Muscle layer of duodenum (tissue), 2 donors: ENCODE measurements at regions not wholly inside any gene's neighbourhood (a gene's known extent, or its start where the extent isn't known, plus 50 kb on each side); places are given as distances from the start of the nearest gene placed in this dataset.
"Not testable (repeated sequence)": the region's sequence is repeated elsewhere in the genome, so short reads cannot be mapped to it uniquely, and the experiment has no call there.

Experiments
- H3K27ac ChIP-seq: one replicate; pipeline ENCODE4 v1.7.0; 2013; ENCODE audit warnings: mild to moderate bottlenecking, low read length
- H3K27me3 ChIP-seq: one replicate; pipeline ENCODE4 v1.7.0; 2013; ENCODE audit warnings: low read depth, mild to moderate bottlenecking, control low read depth, low read length
- H3K36me3 ChIP-seq, 2 donors: one replicate each; pipeline ENCODE4 v1.7.0; 2013; ENCODE audit warnings: low read length in 2 of 2, control low read depth in 1 of 2, mild to moderate bottlenecking in 1 of 2; ENCODE audit not compliant: insufficient read depth in 2 of 2, control insufficient read depth in 1 of 2
- H3K4me1 ChIP-seq, 2 donors: one replicate each; pipeline ENCODE4 v1.7.0; 2013; ENCODE audit warnings: low read length in 2 of 2, mild to moderate bottlenecking in 2 of 2, control low read depth in 1 of 2, moderate library complexity in 1 of 2; ENCODE audit not compliant: insufficient read depth in 2 of 2, control insufficient read depth in 1 of 2
- H3K4me3 ChIP-seq, 2 donors: one replicate each; pipeline ENCODE4 v1.7.0; 2013; ENCODE audit warnings: low read length in 2 of 2, low read depth in 1 of 2, mild to moderate bottlenecking in 1 of 2
- H3K9me3 ChIP-seq, 2 donors: one replicate each; pipeline ENCODE4 v1.7.0; 2013; ENCODE audit warnings: low read length in 2 of 2, control low read depth in 1 of 2, mild to moderate bottlenecking in 1 of 2; ENCODE audit not compliant: control insufficient read depth in 1 of 2
- donor health status: healthy.

GRCh38 chr2:57677296-57677695 lies 369.3 kb upstream of the VRK2 start:
- Histone ChIP-seq H3K27ac (no peak overlapping the region), H3K27me3 (no peaks in the 10 kb centered on the region), H3K4me1 (no peaks in the 10 kb centered on the region), H3K4me3 (no peak overlapping the region), H3K9me3 (no peaks in the 10 kb centered on the region), H3K36me3 (no peaks in the 10 kb centered on the region)

GRCh38 chr2:57681650-57682049 lies 365.0 kb upstream of the VRK2 start:
- Histone ChIP-seq H3K27ac (no peak overlapping the region), H3K36me3 (no peaks in the 10 kb centered on the region), H3K27me3 (no peaks in the 10 kb centered on the region), H3K9me3 (no peaks in the 10 kb centered on the region), H3K4me1 (no peaks in the 10 kb centered on the region), H3K4me3 (no peak overlapping the region)

- no peak overlapping the region for H3K4me3 ChIP-seq
- H3K27ac ChIP-seq = no peak overlapping the region
- no peaks in the 10 kb centered on the region for H3K27me3 ChIP-seq
- H3K9me3 ChIP-seq = peaks cover 0 to 11% of the 10 kb centered on the region in 2 donors
- H3K4me1 ChIP-seq = no peaks in the 10 kb centered on the region
- no peaks in the 10 kb centered on the region for H3K36me3 ChIP-seq
These were observed 361.6 kb upstream of the VRK2 start for GRCh38 chr2:57685032-57685431.

- Histone ChIP-seq H3K4me1 (no peaks in the 10 kb centered on the region), H3K4me3 (no peak overlapping the region), H3K27me3 (no peaks in the 10 kb centered on the region), H3K36me3 (no peaks in the 10 kb centered on the region), H3K27ac (no peak overlapping the region), H3K9me3 (peaks cover 0 to 19% of the 10 kb centered on the region in 2 donors)
These were observed 354.2 kb upstream of the VRK2 start for GRCh38 chr2:57692395-57692794.

GRCh38 chr2:57693177-57693576 lies 353.4 kb upstream of the VRK2 start:
- no peak overlapping the region for H3K4me3 ChIP-seq
- H3K27me3 ChIP-seq = no peaks in the 10 kb centered on the region
- no peaks in the 10 kb centered on the region for H3K4me1 ChIP-seq
- H3K9me3 ChIP-seq = peaks cover 0 to 19% of the 10 kb centered on the region in 2 donors
- no peaks in the 10 kb centered on the region for H3K36me3 ChIP-seq
- no peak overlapping the region for H3K27ac ChIP-seq

GRCh38 chr2:57693965-57694364 lies 352.6 kb upstream of the VRK2 start:
- Histone ChIP-seq H3K4me1 (no peaks in the 10 kb centered on the region), H3K9me3 (peaks cover 0 to 15% of the 10 kb centered on the region in 2 donors), H3K27me3 (no peaks in the 10 kb centered on the region), H3K27ac (no peak overlapping the region), H3K4me3 (no peak overlapping the region), H3K36me3 (no peaks in the 10 kb centered on the region)

GRCh38 chr2:57696016-57696415 lies 350.6 kb upstream of the VRK2 start:
- H3K27ac ChIP-seq = no peak overlapping the region
- peaks cover 0 to 7% of the 10 kb centered on the region in 2 donors for H3K9me3 ChIP-seq
- H3K27me3 ChIP-seq = no peaks in the 10 kb centered on the region
- H3K4me1 ChIP-seq = no peaks in the 10 kb centered on the region
- no peak overlapping the region for H3K4me3 ChIP-seq
- no peaks in the 10 kb centered on the region for H3K36me3 ChIP-seq

- Histone ChIP-seq H3K36me3 (no peaks in the 10 kb centered on the region), H3K27ac (no peak overlapping the region), H3K27me3 (no peaks in the 10 kb centered on the region), H3K4me1 (no peaks in the 10 kb centered on the region), H3K4me3 (no peak overlapping the region), H3K9me3 (no peaks in the 10 kb centered on the region)
These were observed 348.2 kb upstream of the VRK2 start for GRCh38 chr2:57698392-57698791.

- Histone ChIP-seq H3K27me3 (no peaks in the 10 kb centered on the region), H3K4me3 (no peak overlapping the region), H3K9me3 (no peaks in the 10 kb centered on the region), H3K4me1 (no peaks in the 10 kb centered on the region), H3K27ac (no peak overlapping the region), H3K36me3 (no peaks in the 10 kb centered on the region)
These were observed 347.6 kb upstream of the VRK2 start for GRCh38 chr2:57698935-57699449.

GRCh38 chr2:57701391-57701791 lies 345.2 kb upstream of the VRK2 start:
- no peaks in the 10 kb centered on the region for H3K4me1 ChIP-seq
- no peaks in the 10 kb centered on the region for H3K36me3 ChIP-seq
- no peak overlapping the region for H3K27ac ChIP-seq
- H3K27me3 ChIP-seq = no peaks in the 10 kb centered on the region
- no peaks in the 10 kb centered on the region for H3K9me3 ChIP-seq
- H3K4me3 ChIP-seq = no peak overlapping the region

- H3K36me3 ChIP-seq = no peaks in the 10 kb centered on the region
- H3K9me3 ChIP-seq = no peaks in the 10 kb centered on the region
- H3K27me3 ChIP-seq = no peaks in the 10 kb centered on the region
- no peaks in the 10 kb centered on the region for H3K4me1 ChIP-seq
- no peak overlapping the region for H3K4me3 ChIP-seq
- no peak overlapping the region for H3K27ac ChIP-seq
These were observed 343.2 kb upstream of the VRK2 start for GRCh38 chr2:57703407-57703806.

GRCh38 chr2:57707794-57708193 lies 338.8 kb upstream of the VRK2 start:
- H3K27ac ChIP-seq, H3K9me3 ChIP-seq, H3K4me3 ChIP-seq, H3K36me3 ChIP-seq, H3K4me1 ChIP-seq, H3K27me3 ChIP-seq: not testable (repeated sequence)
